ENCODE measurements at regions not wholly inside any gene's neighbourhood (a gene's known extent, or its start where the extent isn't known, plus 50 kb on each side); places are given as distances from the start of the nearest gene placed in this dataset.

DNA sequence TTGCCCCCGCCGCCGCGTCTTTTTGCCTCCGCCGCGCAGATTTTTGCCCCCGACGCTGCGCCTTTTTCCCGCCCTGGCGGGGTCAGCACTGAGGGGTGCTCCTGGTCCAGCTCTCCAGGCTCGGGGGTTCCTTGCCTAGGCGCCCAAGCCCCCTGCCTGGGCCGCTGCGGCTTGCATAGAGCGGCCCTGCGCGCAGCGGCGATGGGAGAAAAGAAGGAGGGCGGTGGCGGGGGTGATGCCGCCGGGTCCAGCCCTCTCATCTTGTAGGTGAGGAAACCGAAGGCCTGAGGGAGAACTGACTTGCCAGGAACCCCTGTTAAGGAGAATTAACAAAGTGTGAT is 330.8 kb upstream of the WSB1 start:
- no peak for TF ChIP-seq POLR2AphosphoS5 (IDR thresholded peaks at IDR 0.05)
- TF ChIP-seq, protein P1, sequence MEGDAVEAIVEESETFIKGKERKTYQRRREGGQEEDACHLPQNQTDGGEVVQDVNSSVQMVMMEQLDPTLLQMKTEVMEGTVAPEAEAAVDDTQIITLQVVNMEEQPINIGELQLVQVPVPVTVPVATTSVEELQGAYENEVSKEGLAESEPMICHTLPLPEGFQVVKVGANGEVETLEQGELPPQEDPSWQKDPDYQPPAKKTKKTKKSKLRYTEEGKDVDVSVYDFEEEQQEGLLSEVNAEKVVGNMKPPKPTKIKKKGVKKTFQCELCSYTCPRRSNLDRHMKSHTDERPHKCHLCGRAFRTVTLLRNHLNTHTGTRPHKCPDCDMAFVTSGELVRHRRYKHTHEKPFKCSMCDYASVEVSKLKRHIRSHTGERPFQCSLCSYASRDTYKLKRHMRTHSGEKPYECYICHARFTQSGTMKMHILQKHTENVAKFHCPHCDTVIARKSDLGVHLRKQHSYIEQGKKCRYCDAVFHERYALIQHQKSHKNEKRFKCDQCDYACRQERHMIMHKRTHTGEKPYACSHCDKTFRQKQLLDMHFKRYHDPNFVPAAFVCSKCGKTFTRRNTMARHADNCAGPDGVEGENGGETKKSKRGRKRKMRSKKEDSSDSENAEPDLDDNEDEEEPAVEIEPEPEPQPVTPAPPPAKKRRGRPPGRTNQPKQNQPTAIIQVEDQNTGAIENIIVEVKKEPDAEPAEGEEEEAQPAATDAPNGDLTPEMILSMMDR (IDR thresholded peaks at IDR 0.05) = no peak

Measured in breast epithelium (tissue), 3 donors.